Right atrium auricular region (tissue), 2 donors: ENCODE measurements at regions not wholly inside any gene's neighbourhood (a gene's known extent, or its start where the extent isn't known, plus 50 kb on each side); places are given as distances from the start of the nearest gene placed in this dataset.

ENCODE experiments used
- DNase-seq: peaks from one replicate; pipeline ENCODE4 v3.0.0-alpha.2; 2019; ENCODE audit warnings: low spot score
- H3K27ac ChIP-seq, 2 donors: fragments of 200-600 bp; sonication (generic); 1 replicate in 1 of 2; 2 replicates in 1 of 2; pipeline ENCODE4 v1.5.1; 2016 to 2019
- H3K27me3 ChIP-seq, 2 donors: fragments of 200-600 bp; sonication (generic); one replicate each; pipeline versions ENCODE4 v1.5.1 to v1.6.0; 2017 to 2019
- H3K36me3 ChIP-seq: fragments of 200-600 bp; sonication (generic); one replicate; pipeline ENCODE4 v1.5.1; 2016
- H3K4me1 ChIP-seq, 2 donors: fragments of 200-600 bp; sonication (generic); one replicate each; pipeline versions ENCODE4 v1.5.1 to v1.6.0; 2017 to 2019
- H3K4me3 ChIP-seq, 2 donors: fragments of 200-600 bp; sonication (generic); 1 replicate in 1 of 2; 2 replicates in 1 of 2; pipeline ENCODE4 v1.5.1; 2017 to 2019; ENCODE audit warnings: mild to moderate bottlenecking in 1 of 2, moderate library complexity in 1 of 2
- H3K9me3 ChIP-seq, 2 donors: fragments of 200-600 bp; sonication (generic); one replicate each; pipeline ENCODE4 v1.5.1; 2019
- CTCF ChIP-seq, 2 donors: fragments of 200-600 bp; sonication (generic); IDR thresholded peaks; one replicate each; pipeline ENCODE4 v1.5.1; 2019; ENCODE audit warnings: antibody characterized with exemption in 2 of 2

GRCh38 chr3:118067439-118067838, 967.2 kb downstream of the IGSF11 start:
- Histone ChIP-seq H3K4me1 (no peaks in the 10 kb centered on the region), H3K9me3 (no peaks in the 10 kb centered on the region), H3K27me3 (no peaks in the 10 kb centered on the region), H3K36me3 (no peaks in the 10 kb centered on the region), H3K27ac (no peak overlapping the region), H3K4me3 (no peak overlapping the region)
- TF ChIP-seq CTCF (IDR thresholded peaks at IDR 0.05), result no peak
- no peak for DNase-seq

- H3K4me1 ChIP-seq, result no peaks in the 10 kb centered on the region
- no peaks in the 10 kb centered on the region for H3K36me3 ChIP-seq
- no peaks in the 10 kb centered on the region for H3K27me3 ChIP-seq
- H3K9me3 ChIP-seq, result peaks cover 0 to 19% of the 10 kb centered on the region in 2 donors
- DNase-seq, result no peak
- no peak for TF ChIP-seq CTCF (IDR thresholded peaks at IDR 0.05)
- H3K4me3 ChIP-seq, result no peak overlapping the region
- H3K27ac ChIP-seq, result no peak overlapping the region
Measured at GRCh38 chr3:118075873-118076272, 958.8 kb downstream of the IGSF11 start.

- Histone ChIP-seq H3K36me3 (no peaks in the 10 kb centered on the region), H3K4me1 (no peaks in the 10 kb centered on the region), H3K27ac (no peak overlapping the region), H3K27me3 (no peaks in the 10 kb centered on the region), H3K9me3 (peaks cover 0 to 19% of the 10 kb centered on the region in 2 donors), H3K4me3 (no peak overlapping the region)
- no peak for DNase-seq
- no peak for TF ChIP-seq CTCF (IDR thresholded peaks at IDR 0.05)
Measured at GRCh38 chr3:118077332-118077731, 957.3 kb downstream of the IGSF11 start.

GRCh38 chr3:118080889-118081288, 953.8 kb downstream of the IGSF11 start:
- no peaks in the 10 kb centered on the region for H3K36me3 ChIP-seq
- no peak overlapping the region for H3K4me3 ChIP-seq
- no peak for TF ChIP-seq CTCF (IDR thresholded peaks at IDR 0.05)
- DNase-seq, result no peak
- no peaks in the 10 kb centered on the region for H3K9me3 ChIP-seq
- no peaks in the 10 kb centered on the region for H3K27me3 ChIP-seq
- H3K27ac ChIP-seq, result no peak overlapping the region
- H3K4me1 ChIP-seq, result no peaks in the 10 kb centered on the region

- Histone ChIP-seq H3K9me3 (peaks cover 0 to 11% of the 10 kb centered on the region in 2 donors), H3K36me3 (no peaks in the 10 kb centered on the region), H3K27ac (no peak overlapping the region), H3K27me3 (no peaks in the 10 kb centered on the region), H3K4me3 (no peak overlapping the region), H3K4me1 (no peaks in the 10 kb centered on the region)
- TF ChIP-seq CTCF (IDR thresholded peaks at IDR 0.05), result no peak
- DNase-seq, result no peak
Measured at GRCh38 chr3:118088696-118089095, 946.0 kb downstream of the IGSF11 start.

- H3K4me3 ChIP-seq, result no peak overlapping the region
- no peak for TF ChIP-seq CTCF (IDR thresholded peaks at IDR 0.05)
- H3K36me3 ChIP-seq, result no peaks in the 10 kb centered on the region
- no peak overlapping the region for H3K27ac ChIP-seq
- peaks cover 0 to 11% of the 10 kb centered on the region in 2 donors for H3K9me3 ChIP-seq
- H3K4me1 ChIP-seq, result no peaks in the 10 kb centered on the region
- H3K27me3 ChIP-seq, result no peaks in the 10 kb centered on the region
- no peak for DNase-seq
Measured at GRCh38 chr3:118089563-118089962, 945.1 kb downstream of the IGSF11 start.
